ENCODE measurements at regions not wholly inside any gene's neighbourhood (a gene's known extent, or its start where the extent isn't known, plus 50 kb on each side); places are given as distances from the start of the nearest gene placed in this dataset.

DNA sequence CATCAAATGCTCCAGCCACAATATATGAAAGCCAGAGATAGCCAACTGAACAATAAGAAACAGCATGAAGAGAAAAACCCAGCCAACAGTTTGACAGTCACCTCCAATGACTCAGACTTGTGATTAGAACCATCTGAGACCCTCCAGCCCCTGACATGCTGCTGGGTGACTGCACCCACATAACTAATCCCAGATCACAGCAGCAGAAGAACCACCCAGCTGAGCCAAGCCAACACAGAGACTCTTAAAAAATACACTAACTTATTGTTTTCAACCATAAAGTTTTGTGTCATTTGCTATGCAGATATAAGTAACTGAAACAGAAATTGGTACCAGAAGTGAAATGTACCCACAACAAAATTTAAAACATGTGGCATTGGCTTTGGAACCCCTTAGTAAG, 314.3 kb upstream of the DYNLRB2 start:
- H3K9me3 ChIP-seq, result peaks cover 0 to 4% (median 0%) of the 10 kb centered on the region in 4 donors
- H3K4me3 ChIP-seq, result no peak overlapping the region
- intact Hi-C loops (cut with DNase I), result no loop called here
- TF ChIP-seq, protein P1, sequence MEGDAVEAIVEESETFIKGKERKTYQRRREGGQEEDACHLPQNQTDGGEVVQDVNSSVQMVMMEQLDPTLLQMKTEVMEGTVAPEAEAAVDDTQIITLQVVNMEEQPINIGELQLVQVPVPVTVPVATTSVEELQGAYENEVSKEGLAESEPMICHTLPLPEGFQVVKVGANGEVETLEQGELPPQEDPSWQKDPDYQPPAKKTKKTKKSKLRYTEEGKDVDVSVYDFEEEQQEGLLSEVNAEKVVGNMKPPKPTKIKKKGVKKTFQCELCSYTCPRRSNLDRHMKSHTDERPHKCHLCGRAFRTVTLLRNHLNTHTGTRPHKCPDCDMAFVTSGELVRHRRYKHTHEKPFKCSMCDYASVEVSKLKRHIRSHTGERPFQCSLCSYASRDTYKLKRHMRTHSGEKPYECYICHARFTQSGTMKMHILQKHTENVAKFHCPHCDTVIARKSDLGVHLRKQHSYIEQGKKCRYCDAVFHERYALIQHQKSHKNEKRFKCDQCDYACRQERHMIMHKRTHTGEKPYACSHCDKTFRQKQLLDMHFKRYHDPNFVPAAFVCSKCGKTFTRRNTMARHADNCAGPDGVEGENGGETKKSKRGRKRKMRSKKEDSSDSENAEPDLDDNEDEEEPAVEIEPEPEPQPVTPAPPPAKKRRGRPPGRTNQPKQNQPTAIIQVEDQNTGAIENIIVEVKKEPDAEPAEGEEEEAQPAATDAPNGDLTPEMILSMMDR (IDR thresholded peaks at IDR 0.05), result no peak
- no peak for TF ChIP-seq POLR2A (IDR thresholded peaks at IDR 0.05)
- ATAC-seq, result no peak
- no peak for DNase-seq
- H3K27me3 ChIP-seq, result no peaks in the 10 kb centered on the region
- no peaks in the 10 kb centered on the region for H3K4me1 ChIP-seq
- no peak overlapping the region for H3K27ac ChIP-seq
- no peaks in the 10 kb centered on the region for H3K36me3 ChIP-seq

DNA sequence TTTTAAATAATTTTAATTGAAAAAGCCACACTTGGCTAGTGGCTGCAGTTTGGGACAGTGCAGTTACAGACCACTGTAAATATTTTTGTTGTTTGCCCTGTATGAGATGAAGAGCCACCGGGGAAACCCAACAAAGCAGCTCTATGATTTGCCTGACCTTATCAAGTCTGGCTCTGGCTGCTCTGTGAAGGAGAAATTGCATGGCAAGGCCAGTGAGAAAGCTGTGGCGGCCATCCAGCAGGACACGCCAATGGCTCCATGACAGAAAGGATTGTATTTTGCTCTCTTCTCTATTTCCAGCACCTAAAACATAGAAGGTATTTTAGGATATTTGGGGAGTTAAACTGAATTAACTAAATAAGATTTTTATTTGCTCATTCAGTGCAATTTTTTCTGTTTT, 330.0 kb upstream of the DYNLRB2 start:
- no peak overlapping the region for H3K27ac ChIP-seq
- H3K4me1 ChIP-seq, result no peaks in the 10 kb centered on the region
- 79% methylated on average over 3 of the region's 3 CpGs for WGBS (ENCODE audit: insufficient coverage, low coverage, low lambda C conversion rate, missing lambda C conversion rate)
- no peak for TF ChIP-seq POLR2A (IDR thresholded peaks at IDR 0.05)
- TF ChIP-seq, protein P1 (IDR thresholded peaks at IDR 0.05), result no peak
- no peaks in the 10 kb centered on the region for H3K36me3 ChIP-seq
- no peak for ATAC-seq
- H3K9me3 ChIP-seq, result no peaks in the 10 kb centered on the region
- H3K27me3 ChIP-seq, result no peaks in the 10 kb centered on the region
- intact Hi-C loops (cut with DNase I), result no loop called here
- H3K4me3 ChIP-seq, result no peak overlapping the region
- DNase-seq, result no peak

DNA sequence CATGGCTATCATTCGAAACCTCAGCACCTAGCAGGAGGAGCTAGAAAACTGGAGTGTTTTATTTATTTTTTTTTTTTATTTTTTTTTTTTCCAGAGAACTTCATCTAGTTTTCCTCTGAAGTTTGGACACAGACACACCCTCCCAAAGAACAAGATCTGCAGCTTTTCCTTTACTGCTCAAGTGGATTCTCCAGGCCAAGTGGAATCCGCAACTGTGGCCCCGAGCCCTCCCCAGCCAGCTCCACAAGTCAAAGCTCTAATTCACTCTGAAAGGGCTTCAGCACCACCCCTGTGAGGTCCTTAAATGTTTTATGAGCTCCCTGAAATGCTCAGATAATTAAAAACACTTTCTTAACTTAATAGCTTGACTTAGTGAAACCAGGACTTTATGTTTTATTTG, 332.1 kb upstream of the DYNLRB2 start:
- intact Hi-C loops (cut with DNase I), result loop anchor here in 1 of 2 donors (10.0 kb wide), 1 partner anchor 64 kb away; no protein-coding TSS in a partner anchor
- DNase-seq (no peak), ATAC-seq (no peak)
- Histone ChIP-seq H3K27ac (no peak overlapping the region), H3K36me3 (no peaks in the 10 kb centered on the region), H3K27me3 (no peaks in the 10 kb centered on the region), H3K4me1 (no peaks in the 10 kb centered on the region), H3K4me3 (no peak overlapping the region), H3K9me3 (no peaks in the 10 kb centered on the region)
- 78% methylated on average over 2 of the region's 3 CpGs for WGBS (ENCODE audit: insufficient coverage, low coverage, low lambda C conversion rate, missing lambda C conversion rate)
- TF ChIP-seq, protein P1 (IDR thresholded peaks at IDR 0.05), result no peak
- TF ChIP-seq POLR2A (IDR thresholded peaks at IDR 0.05), result no peak

DNA sequence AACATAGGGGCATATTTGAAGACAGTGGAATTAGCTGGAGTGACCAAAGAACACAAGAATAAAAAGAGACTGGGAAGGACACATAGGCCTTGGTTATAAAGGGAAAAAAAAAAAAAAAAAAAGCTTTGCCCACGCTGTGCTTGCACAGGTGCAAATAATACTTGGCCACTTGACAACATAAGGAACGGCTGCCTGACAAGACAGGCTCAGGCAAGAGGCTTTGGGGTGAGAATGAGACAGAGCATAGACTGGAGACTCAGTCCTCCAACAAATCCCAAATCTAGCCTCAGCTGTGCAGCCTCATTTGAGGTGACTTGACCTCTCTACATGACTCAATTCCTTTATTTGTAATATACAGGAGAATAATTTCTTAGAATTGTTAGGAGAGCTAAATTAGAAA, 332.8 kb upstream of the DYNLRB2 start:
- H3K4me3 ChIP-seq, result no peak overlapping the region
- TF ChIP-seq, protein P1 (IDR thresholded peaks at IDR 0.05), result no peak
- TF ChIP-seq POLR2A (IDR thresholded peaks at IDR 0.05), result no peak
- H3K36me3 ChIP-seq, result no peaks in the 10 kb centered on the region
- intact Hi-C loops (cut with DNase I), result loop anchor here in 1 of 2 donors (10.0 kb wide), 1 partner anchor 63 kb away; no protein-coding TSS in a partner anchor
- no peaks in the 10 kb centered on the region for H3K27me3 ChIP-seq
- no peak for ATAC-seq
- H3K9me3 ChIP-seq, result no peaks in the 10 kb centered on the region
- 52% methylated on average over 2 of the region's 2 CpGs for WGBS (ENCODE audit: insufficient coverage, low coverage, low lambda C conversion rate, missing lambda C conversion rate)
- no peak overlapping the region for H3K27ac ChIP-seq
- H3K4me1 ChIP-seq, result no peaks in the 10 kb centered on the region
- no peak for DNase-seq

DNA sequence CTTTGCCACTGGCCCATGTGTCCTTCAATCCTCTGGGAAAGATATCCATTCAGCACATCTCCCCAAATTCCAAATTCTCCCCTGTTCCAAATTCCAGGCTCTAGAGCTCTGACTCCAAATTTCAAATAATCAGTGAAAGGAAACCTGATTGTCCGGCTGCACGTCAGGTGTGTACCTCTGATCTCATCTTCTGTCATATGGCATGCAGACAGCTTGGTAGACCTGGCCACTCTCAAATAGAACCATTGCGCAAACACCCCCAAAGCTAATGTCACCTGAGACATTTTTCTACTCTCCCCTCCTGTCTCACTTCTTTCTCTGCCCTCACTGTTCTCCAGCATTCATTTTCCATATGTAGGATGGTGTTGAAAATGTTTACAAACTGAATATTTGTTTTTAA, 337.0 kb upstream of the DYNLRB2 start:
- 73% methylated on average over 3 of the region's 3 CpGs for WGBS (ENCODE audit: insufficient coverage, low coverage, low lambda C conversion rate, missing lambda C conversion rate)
- H3K4me3 ChIP-seq, result no peak overlapping the region
- no peaks in the 10 kb centered on the region for H3K4me1 ChIP-seq
- ATAC-seq, result no peak
- intact Hi-C loops (cut with DNase I), result loop anchor here in 1 of 2 donors (10.0 kb wide), 1 partner anchor 59 kb away; no protein-coding TSS in a partner anchor
- H3K36me3 ChIP-seq, result no peaks in the 10 kb centered on the region
- no peak for TF ChIP-seq POLR2A (IDR thresholded peaks at IDR 0.05)
- TF ChIP-seq, protein P1 (IDR thresholded peaks at IDR 0.05), result no peak
- no peak overlapping the region for H3K27ac ChIP-seq
- no peaks in the 10 kb centered on the region for H3K27me3 ChIP-seq
- DNase-seq, result no peak
- H3K9me3 ChIP-seq, result no peaks in the 10 kb centered on the region

Data from right lobe of liver (tissue), 6 donors.